Right ventricle myocardium superior (tissue), 1 donor: ENCODE measurements at regions not wholly inside any gene's neighbourhood (a gene's known extent, or its start where the extent isn't known, plus 50 kb on each side); places are given as distances from the start of the nearest gene placed in this dataset.

ENCODE experiments used
- ATAC-seq: fragments of 200-7000 bp; cut with Tn5 transposase; one replicate; pipeline ENCODE4 v1.9.1; 2020; ENCODE audit warnings: mild to moderate bottlenecking; ENCODE audit not compliant: poor library complexity
- DNase-seq: peaks from one replicate; pipeline ENCODE4 v3.0.0-alpha.2; 2020
- intact Hi-C: fragments of 100-400 bp; cut with DNase I; formaldehyde crosslinking; loops from one replicate; pipeline ENCODE4 v1.11.2; 2022
- donor health status: DM: no; HTN: yes; CAD: no; lungs with severe emphysema.

DNA sequence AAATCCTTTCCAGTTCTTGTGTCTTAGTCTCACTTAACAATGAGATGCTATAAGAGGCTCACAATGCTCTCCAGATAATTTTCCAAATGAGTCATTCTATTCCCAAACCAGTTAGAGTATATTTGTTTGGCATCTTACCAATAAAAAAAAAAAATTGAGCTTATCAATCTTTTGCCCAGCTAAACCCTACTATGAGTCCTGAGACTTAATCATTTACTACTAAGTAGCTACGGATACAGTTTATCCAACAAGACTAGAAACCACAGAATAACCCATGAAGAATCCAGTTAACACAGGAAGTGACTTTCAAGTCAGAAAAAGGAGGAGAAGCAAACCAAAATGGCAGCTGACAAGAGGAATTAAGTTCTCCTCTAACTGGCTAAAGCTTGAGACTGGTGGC is 330.3 kb upstream of the XYLT1 start:
- intact Hi-C loops = no loop called here
- ATAC-seq = no peak
- no peak for DNase-seq

DNA sequence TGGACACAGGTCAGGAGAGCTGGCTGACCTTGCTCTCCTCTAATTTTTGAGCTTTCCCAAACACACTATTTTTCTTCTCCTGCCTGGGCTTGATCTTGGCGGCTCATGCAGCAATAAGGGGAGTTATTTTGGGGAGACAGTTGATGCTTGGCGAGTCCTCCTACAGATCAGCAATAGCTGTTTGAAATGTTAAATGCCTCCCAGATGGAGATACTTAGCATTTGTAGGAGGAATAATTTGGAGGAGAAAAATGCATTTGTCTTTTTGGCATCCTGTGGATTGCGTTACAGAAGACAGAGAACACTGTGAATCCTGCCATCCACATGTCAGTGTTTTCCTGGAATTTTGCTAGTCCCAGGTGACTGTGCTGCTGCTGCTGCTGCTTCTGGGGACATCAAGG is 328.0 kb upstream of the XYLT1 start:
- DNase-seq = no peak
- no peak for ATAC-seq
- intact Hi-C loops = no loop called here

DNA sequence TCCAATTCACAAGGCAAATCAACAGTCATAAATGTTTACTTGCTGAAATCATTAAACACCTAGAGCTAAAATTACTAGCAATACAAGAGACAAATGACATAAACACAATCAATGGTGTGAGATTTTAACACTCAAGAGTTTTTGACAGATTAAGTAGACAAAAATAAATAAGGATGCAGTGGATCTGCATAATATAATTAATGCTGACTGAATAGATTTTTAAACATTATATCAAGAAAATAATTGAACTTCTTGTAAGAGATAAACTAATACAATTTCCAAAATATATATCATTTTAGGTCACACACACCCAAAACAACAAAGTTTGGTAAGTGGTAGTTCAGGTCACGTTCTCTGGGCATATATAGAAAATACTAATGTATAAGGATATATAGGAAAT is 322.6 kb upstream of the XYLT1 start:
- intact Hi-C loops = no loop called here
- no peak for DNase-seq
- no peak for ATAC-seq

DNA sequence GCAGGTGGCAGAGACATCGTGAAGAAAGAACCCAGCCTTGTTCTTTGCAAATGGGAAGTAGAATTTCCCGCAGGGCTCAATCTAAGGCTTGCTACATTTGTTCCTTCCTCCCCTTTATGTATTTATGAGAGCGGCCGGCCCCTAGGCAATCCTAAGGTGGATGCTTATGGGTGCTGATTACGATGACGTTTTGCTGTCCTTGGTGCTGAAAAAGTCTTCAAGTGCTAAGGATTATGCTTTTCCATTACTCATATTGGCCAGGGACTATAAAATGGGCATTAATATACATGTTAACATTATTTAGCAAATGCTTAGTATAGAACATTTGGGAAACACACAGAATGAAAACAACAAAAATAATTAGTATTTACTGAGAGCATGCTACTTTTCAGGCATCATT is 313.3 kb upstream of the XYLT1 start:
- intact Hi-C loops = no loop called here
- ATAC-seq = no peak
- no peak for DNase-seq

DNA sequence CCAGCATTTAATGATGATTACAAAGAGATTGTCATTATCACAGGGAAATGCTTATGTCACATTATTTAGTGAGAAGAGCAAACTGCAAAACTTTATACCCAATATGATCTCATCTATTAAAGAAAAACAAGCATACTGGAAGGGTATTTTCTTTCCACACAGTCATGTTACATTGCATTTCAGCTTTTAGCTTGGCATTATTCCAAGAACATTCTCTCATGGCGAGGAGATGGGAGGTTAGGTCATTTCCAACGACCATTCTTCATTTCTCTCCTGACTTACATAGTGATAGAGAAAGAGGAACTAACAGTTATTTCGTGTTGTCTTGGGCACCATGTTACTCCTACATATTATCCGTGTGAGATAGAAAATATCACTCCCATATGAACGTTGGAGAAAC is 309.4 kb upstream of the XYLT1 start:
- DNase-seq (no peak), ATAC-seq (no peak)
- intact Hi-C loops = no loop called here

DNA sequence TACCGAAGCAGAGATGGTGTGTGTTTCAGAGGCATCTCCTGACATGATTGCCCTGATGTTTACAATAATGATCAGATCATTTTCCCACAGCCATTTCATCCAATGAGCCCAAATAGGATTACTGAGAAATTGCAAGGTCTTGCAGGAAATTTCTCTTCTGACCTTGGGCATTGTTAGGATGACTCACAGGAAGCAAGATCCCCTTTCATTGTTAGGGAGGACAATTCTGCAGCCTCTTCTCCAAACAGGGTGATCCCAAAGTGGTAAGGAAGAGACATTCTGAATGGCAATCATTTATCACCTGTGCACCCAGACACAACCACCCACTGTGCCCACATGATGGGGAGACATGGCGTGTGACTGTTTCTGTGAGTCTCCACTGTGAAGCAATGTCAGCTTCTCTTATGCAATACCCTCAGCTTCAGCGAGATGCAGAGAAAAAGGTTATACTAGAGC is 306.7 kb upstream of the XYLT1 start:
- no peak for ATAC-seq
- DNase-seq = no peak
- intact Hi-C loops = no loop called here

DNA sequence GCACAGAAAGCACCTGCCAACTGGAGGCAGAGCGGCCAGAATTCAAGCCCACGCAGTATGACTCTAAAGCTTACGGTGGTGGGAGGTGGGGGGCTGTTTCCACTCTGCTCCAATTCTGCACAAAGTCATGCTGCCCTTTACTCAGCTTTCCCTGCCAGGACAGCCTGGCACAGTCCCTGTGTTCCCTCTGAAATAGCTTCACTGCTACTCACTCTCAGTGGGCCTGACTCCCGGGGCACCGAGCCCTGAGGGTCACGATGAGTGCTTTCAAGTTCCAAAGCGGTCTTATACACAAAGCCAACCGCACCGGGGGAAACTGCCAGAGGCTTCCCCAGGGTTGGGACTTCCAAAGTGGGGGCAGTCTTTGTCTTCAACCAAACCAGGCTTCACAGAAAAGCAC is 306.1 kb upstream of the XYLT1 start:
- intact Hi-C loops = no loop called here
- ATAC-seq (no peak), DNase-seq (no peak)

DNA sequence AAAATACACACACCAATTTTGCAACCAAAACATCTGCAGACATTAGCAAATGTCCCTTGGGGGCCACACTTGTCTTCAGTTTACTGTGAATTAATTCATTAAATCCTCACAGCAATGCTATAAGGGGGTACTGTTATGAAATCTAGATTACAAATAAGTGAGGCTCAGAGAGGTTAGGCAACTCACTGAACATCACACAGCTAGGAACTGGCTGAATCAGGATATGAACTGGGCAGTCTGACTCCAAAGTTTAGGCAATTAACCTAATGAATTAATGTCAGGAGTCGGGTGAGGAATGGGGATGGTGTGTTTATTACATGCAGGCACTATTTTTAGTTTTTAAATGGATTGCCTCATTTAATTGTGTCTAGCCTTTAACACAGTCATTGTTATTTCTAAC is 305.7 kb upstream of the XYLT1 start:
- intact Hi-C loops = no loop called here
- no peak for ATAC-seq
- DNase-seq = no peak

DNA sequence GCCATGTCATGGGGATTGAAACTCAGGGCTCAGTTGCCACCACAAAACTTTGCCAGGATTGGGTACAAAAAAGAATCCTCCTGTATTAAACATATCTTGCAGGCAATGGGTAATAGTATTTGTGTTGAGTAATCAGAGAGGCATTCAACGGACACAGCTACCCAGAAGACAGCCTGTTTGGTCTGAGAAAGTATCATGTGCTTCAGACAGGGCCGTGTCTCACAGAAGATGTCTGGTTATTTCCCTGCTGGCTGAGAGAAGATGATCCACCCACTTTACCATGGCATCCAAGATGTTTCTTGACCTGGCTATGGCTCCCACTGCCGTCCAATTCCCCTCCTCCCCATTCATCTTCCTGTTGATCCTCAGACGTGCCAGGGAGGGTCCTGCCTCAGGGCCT is 304.3 kb upstream of the XYLT1 start:
- ATAC-seq (no peak), DNase-seq (no peak)
- intact Hi-C loops = no loop called here

DNA sequence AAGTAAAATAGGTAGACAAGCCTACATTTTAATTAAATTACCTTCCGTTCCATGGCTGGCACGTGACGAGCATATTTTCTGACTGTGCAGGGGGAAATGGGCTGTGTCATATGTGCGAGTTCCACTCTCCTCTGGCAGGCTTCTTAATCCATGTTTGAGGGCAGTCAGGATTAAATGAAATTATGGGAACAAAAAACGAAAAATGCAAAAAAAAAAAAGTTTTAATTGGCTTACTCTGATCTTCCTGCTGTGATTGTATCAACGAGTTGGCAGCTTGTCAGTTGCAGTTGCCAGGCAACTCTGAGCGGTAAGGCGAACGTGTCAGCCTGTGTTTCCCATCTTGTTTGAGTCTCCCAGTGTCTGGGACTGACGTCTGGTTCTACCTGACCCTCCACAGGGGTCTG is 302.9 kb upstream of the XYLT1 start:
- ATAC-seq (no peak), DNase-seq (no peak)
- intact Hi-C loops = no loop called here

DNA sequence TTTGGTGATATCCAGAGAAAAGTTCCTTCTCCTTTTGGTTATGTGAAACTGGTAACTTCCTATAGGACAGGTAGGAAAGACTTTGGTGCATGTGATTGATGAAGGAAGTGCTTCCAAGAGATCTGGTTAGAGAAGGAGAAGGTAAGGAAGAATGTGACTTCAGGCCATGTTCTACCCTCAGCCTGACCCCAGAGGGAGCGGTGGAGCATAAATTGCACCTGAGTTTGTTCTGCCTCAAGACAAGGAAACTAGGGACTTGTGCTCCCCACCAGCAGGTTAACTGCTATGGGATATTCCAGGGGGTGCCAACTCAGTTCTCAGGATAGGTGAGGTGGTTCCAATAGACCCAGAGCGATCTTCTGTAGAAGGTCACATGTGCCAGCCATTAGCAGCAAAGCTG is 299.3 kb upstream of the XYLT1 start:
- DNase-seq (no peak), ATAC-seq (no peak)
- intact Hi-C loops = no loop called here

DNA sequence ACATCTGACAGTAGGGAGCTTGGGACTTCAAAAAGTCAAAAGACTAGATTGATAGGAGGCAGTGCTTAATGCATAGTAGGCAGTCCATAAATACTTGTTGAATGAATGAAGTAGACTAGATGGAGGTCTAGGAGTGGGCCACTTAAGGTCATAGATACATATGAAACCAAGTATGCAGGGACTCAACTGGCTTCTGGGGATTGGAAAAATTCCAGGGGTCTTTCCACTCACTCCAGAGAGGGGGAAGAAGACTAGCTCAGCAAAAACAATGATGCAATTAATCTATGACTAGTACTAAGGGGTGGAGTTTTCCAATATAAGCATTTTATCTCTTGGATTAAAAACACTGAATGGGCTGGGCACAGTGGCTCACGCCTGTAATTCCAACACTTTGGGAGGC is 298.3 kb upstream of the XYLT1 start:
- no peak for DNase-seq
- intact Hi-C loops = no loop called here
- no peak for ATAC-seq

DNA sequence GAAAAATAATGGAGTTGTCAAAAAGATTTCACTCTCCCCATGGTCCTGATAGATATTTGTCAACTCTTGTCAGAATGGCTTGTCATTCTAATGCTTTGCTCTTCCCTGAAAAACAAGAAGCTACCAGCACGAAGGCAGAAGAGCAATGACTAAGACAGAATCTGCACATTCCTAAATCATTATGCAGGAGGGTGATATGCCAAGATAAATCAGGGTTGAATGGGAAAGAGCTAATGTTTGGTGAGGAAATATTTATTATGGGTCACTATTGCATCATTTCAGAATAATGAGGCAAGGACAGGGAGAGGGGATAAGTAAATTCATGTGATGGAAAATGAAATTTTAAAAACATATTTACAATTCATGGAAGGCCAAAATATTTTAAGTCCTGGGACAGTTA is 297.5 kb upstream of the XYLT1 start:
- no peak for ATAC-seq
- no peak for DNase-seq
- intact Hi-C loops = no loop called here

DNA sequence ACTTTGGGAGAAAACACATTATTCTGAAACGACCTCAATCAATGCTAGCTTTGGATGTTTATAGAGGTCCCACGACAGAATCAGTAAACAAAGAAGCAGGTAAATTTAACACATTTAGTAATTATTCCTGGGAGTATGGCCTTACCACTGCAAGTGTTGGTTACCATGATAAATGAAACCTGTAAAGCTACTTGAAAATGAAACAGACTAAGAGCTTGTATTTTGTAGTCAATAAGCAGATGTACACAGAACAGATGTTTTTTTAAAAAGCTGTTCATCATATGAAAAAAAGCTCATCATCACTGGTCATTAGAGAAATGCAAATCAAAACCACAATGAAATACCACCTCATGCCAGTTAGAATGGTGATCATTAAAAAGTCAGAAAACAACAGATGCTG is 295.3 kb upstream of the XYLT1 start:
- DNase-seq (no peak), ATAC-seq (no peak)
- intact Hi-C loops = no loop called here

DNA sequence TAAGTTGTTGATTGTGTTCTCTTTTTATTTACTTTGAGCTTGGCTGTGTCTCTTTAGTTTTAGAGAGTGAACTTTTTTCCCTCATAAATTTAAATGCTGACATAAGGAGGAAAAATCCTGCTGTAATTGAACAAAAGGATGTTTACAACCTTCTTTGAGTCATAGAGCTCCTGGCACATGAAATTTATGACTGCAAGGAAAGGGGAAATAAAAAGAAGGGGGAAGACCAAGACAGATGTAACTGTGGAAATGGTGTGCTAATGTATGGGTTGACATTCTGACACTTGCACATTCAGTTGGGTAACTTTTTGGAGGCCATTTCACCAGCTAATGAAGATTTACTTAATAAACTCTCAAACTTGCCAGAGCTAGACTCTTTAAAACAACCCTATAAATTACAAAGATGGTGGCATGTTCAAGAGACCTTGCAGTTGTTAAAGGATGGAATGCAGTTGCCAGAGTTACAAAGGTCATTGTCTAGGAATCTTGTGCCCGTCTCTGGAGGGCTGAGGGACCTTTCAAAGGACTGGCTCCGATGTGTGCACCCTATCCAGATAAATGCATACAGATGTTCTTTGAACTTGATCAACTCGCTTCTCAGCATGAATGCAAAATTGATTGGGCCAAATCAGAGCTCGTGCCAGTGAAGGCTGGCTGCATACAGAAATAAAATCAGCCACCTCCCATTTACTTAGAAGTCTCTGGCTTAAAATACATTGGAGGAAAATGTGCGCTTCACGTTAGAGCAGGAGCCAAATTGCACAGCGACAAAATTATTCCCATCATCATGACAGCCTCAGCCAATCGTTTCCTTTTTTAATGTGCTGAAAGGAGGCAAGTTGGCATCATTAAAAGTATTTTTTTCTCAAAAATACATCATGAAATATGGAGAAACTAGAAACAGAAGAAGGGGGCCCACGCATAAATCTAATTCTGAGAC is 289.0 kb upstream of the XYLT1 start:
- no peak for ATAC-seq
- intact Hi-C loops = no loop called here
- DNase-seq = no peak

DNA sequence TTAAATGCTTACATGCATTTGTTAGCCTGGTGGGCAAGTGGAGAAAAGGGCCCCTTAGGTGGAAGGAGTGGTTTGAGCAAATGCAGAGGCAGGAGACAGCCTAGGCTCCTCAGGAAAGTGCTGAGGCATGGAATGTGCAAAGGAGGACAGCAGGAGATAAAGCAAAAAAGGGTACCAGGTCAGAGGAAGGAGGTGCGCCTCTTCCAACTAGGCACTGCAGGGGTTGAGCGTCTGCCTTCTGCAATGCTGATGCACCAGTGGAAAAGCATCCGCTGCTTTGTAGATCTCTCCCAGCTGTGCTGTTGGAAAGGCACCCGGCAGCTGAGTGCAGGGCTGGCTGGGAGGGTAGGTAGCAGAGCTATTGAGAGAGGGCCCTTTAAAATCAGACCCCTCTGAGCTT is 287.0 kb upstream of the XYLT1 start:
- no peak for ATAC-seq
- no peak for DNase-seq
- intact Hi-C loops = no loop called here

DNA sequence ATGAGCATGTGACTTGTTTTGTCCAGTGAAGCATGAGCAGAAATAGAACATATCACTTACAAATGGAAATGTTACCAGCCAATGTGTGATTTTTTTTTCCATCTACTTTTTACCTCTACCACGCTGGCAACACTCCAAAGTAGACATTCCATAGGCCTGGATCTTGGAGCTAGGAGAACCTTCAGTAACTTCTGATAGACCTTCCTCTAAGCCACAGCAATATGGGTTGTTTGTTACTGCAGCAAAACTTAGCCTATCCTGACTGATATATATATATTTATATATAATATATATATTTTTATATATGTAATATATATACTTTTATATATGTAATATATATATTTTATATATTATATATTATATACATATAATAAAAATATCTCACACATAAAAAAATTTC is 284.4 kb upstream of the XYLT1 start:
- DNase-seq = no peak
- intact Hi-C loops = no loop called here
- ATAC-seq = no peak

DNA sequence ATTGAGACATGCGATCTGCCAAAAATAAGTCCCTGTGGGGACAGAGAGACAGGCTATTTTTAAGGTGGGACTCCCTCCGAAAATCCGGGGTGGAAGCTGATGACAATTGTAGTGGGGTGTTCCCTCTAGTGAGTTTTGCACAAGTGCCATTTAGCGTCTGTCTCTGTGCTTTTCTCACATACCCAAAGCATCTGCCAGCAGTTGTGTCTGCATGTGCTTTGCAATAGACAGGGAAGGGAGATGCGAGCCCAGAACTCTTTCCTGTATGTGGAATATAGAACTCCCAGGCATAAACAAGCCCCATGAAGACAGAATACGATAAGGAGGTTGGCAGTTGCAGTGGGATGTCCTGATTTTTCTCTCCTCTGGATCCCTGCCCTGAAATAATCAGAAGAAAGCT is 282.7 kb upstream of the XYLT1 start:
- intact Hi-C loops = no loop called here
- no peak for ATAC-seq
- no peak for DNase-seq

DNA sequence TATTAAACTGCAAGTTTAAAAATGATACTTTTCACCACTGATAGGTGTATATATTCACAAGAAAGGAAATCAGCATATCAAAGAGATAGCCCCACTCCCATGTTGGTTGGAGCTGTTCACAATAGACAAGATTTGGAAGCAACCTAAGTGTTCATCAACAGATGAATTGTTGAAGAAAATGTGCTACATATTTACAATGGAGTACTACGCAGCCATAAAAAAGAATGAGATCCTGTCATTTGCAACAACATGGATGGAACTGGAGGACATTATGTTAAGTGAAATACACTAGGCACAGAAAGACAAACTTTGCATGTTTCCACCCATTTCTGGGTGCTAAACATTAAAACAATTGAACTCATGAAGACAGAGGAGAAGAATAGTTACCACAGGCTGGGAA is 278.9 kb upstream of the XYLT1 start:
- intact Hi-C loops = no loop called here
- DNase-seq = no peak
- no peak for ATAC-seq

DNA sequence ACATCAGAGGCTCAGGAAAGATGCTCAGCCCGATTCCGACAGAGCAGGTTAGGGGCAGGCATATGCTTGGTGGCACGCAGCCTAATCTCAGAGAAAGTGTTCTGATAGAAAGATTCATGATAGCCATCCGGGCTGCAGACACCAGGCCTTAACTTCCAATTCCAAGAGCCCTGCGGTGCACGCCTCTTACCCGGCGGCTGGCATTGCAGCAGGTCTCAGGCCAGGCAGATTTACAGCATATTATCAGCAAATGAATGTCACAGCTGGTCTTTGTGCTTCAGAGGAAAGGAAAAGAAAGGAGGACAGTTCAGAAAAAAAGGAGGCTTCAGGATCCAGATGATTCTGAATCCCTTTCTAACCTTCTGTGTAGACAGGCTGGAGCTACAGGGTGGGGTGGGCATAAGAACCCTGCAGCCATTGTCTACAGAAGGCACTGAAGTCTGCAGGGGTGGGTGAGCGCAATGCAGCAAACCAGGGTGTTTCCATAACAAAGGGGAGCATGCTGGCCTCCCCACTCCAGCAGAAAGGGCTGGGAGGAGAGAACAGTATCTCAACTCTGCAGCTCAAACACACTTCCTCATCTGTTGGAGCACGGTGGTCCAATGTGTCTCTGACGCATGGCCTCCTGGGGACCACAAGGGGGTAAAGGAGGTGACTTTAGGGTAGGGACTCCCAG is 277.4 kb upstream of the XYLT1 start:
- ATAC-seq (no peak), DNase-seq (no peak)
- intact Hi-C loops = no loop called here
